M059J (cell line): ENCODE measurements at regions not wholly inside any gene's neighbourhood (a gene's known extent, or its start where the extent isn't known, plus 50 kb on each side); places are given as distances from the start of the nearest gene placed in this dataset.
"Not testable (repeated sequence)": the region's sequence is repeated elsewhere in the genome, so short reads cannot be mapped to it uniquely, and the experiment has no call there.

Source experiments
- DNase-seq: peaks from one replicate; pipeline ENCODE4 v3.0.0-alpha.2; 2012; ENCODE audit warnings: low read depth

DNA sequence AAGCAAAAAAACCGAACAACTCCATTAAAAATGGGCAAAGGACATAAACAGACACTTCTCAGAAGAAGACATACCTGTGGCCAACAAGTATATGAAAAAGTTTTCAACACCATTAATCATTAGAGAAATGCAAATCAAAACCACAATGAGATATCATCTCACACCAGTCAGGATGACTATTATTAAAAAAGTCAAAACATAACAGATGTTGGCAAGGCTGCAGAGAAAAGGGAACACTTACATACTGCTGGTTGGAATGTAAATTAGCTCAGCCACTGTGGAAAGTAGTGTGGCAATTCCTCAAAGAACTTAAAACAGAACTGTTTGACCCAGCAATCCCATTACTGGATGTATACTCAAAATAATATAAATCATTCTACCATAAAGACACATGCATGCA is 436.3 kb downstream of the KLHL13 start:
- DNase-seq = no peak

DNA sequence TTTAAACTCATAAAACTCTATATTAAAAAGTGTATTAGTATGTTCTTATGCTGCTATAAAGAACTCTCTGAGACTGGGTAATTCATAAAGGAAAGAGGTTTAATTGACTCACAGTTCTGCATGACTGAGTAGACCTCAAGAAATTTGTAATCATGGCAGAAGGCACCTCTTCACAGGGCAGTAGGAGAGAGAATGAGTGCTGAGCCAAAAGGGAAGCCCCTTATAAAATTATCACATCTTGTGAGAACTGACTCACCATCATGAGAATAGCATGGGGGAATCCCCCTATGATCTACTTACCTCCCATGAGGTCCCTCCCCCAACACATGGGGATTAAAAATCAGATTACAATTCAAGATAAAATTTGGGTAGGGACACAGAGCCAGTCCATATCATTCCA is 463.2 kb downstream of the KLHL13 start:
- DNase-seq = no peak

DNA sequence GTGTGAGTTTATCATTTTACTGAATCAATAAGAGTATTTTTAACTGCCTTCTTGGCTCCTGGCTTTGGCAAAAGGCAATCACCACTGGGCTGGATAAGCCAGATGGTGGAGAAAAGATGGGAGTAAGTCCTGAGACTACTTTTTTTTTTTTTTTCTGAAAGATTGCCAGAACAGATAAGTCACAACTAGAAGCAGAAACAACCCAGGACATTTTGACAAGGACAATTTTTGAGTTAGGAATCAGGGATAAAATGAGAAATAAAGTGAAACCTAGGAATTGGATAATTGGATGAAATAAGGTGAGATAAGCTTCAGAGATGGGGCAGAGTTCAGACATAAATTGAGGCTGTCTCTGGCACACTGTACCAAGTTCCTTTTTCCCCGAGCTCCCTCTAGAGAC is 471.0 kb downstream of the KLHL13 start:
- DNase-seq = no peak

DNA sequence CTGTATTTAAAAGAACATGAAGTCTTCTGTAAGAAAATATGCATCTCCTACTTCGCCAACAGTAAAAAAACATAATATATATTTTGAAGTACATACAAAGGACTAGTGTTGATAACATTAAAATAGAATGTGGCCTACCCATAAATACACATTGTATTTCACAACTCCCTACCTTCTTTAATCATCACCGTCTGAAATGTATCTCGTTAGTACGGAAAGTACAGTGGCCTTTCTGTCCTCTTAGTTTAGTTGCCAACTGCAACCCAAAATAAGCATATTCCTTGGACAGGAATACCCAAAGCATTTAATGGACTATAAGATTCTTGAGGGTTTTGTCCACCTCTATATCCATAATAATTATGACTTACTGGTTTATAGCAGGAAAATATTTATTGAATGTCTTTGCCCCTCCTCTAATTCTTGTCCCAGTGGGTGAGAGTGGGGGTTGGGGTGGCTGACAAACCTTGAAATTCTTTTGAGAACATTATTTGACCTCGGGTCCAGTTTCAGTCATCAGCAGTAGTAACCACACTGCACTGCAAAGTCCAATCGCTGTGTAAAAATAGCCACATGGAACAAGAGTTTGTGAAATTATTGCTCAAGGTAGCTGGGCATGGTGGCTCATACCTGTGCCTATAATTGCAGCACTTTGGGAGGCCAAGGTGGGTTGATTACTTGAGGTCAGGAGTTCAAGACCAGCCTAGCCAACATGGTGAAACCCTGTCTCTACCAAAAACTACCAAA is 474.5 kb downstream of the KLHL13 start:
- DNase-seq = no peak

DNA sequence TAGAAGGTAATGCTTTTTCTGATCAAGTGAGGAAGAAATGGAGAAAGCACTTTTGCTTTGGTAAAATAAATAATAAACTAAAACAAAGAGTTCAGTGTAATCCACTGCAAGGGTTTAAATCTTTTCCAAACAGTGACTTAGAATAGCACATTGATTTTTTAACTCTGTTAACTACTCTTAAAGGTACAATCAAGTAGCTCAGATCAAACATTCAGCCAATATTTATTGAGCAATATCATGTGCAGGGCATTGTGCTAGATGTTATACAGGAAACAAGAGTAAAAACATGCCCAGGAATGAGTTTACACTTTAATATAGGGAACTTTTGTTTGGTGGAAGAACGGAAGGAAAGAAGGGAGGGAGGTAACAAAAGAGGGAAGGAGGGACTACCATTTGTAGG is 479.8 kb downstream of the KLHL13 start:
- no peak for DNase-seq

DNA sequence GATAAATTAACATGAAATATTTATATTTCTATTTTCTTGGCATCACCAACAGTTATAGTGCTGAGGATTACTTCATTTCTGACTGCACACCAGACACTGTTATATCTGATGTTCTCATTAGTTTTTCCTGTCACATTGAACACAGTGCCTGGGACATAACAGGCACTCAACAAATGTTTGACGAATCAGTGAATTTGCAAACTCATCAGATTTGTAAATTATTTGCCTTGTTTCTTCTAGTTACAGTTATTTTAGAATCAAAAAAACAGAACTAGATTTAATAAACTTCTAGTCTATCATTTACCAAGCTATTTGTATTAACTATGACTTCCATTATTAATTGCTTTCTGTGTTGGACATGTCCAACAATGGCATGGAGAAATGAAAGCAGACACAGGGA is 483.3 kb downstream of the KLHL13 start:
- DNase-seq = no peak

DNA sequence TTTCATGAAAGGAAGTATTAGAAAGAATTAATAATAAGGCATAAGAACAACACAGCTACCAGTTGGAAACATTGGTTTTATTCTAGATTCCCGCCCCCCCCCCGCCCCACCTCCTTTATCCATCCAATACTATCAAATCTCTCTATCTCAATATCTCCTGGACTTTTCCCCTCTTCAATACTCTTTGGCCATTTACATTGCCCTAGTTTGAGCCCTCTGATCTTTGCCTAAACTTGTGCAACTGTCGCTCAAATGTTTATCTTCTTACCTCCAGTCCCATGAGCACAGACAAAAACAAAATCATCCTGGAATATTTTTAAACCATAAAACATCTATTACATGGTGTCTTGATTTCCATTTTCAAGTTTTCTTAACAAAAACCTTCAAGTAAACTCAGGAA is 488.2 kb downstream of the KLHL13 start:
- no peak for DNase-seq

DNA sequence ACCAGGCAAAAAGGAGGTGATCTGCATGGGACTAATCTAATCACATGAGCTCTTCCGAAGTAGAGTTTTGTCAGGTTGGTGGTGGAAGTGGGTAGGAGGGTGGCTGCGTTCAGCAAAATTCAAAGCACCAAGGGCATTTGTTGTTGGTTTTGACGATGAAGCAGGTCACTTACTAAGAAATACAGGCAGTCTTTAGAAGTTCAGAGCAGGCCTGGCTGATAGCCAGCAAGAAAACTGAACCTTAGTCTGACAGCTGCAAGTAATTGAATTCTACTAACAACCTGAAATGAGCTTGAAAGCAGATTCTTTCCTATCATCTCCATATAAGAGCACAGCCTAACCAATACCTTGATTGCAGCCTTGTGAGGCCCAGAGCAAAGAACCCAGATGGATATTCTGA is 505.8 kb downstream of the KLHL13 start:
- DNase-seq = no peak

DNA sequence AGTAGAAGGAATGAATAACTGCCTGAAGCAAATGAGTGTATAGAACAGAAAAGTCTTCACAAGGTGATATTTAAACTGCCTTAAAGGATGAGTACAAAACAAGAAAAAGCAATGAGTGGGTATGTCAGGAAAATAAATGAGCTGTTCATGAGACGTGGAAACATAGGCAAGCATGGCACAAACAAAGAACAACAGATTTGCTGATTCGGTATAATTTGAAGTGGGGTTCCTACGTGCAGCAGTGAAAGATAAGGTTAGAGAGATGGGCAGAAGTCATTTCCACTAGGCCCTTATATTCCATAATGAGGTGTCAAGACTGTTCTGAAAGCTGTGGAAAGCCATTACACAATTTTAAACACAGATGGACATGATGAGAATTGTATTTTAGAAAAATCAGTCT is 506.6 kb downstream of the KLHL13 start:
- no peak for DNase-seq

DNA sequence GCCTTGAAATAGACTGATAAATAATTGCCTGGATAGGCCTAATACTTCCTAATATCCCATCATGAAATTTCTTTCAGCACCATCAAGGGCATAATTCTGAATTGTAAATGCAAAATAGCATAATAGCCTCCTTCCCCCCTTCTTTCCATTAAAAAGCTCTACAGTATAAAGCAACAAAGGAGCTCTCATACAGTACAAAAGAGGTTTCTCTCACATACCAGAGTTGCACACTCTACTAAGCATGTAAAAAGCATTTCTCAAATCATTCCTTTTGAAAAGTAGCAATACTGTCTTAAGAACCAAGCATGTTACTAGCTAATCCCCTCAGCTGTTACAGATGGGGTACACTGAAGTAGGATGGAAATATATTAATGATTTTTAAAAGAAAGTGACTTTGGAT is 509.0 kb downstream of the KLHL13 start:
- DNase-seq = no peak

DNA sequence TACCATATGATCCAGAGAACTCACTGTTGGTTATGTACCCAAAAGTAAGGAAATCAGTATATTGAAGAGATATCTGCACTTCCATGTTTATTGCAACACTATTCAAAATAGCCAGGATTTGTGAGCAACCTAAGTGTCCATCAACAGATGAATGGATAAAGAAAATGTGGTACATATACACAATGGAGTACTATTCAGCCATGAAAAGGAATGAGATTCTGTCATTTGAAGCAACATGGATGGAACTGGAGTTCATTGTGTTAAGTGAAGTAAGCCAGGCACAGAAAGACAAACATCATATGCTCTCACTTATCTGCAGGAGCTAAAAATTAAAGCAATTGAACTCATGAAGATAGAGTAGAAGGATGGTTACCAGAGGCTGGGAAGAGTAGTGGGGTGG is 510.5 kb downstream of the KLHL13 start:
- DNase-seq = not testable (repeated sequence)

DNA sequence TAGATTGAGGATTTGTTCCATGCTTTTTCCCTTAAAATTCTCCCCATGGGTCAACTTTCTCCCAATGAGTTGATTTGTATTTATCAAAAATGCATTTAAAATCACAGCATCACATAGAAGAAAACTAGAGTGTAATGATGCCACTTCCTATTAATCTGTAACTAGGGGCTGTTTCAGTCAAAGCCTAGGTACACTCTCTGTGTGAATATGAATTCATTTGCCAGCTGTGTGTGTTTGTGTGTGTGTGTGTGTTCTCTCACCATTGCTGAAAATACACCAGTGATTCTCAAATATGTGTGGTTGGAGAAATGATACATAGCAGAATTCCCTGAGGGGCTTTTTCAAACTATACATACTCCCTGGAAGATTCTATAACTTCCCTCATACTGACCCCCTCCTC is 546.5 kb downstream of the KLHL13 start:
- DNase-seq = no peak

DNA sequence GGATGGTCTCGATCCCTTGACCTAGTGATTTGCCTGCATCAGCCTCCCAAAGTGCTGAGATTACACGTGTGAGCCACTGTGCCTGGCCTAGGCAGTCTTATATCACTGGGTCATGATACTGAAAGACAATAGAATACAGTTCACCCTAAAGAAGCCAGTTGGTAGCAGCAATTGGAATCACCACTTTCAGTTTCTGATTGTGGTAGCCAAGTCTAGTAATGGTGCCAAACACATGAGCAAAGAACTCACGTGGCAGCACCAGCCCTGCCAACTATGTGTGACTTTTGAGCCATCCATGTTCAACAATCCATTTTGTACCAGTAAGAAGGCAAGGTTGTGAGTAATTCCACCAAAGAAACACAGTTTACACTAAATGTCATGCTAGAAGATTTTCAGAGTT is 548.4 kb downstream of the KLHL13 start:
- DNase-seq = no peak

DNA sequence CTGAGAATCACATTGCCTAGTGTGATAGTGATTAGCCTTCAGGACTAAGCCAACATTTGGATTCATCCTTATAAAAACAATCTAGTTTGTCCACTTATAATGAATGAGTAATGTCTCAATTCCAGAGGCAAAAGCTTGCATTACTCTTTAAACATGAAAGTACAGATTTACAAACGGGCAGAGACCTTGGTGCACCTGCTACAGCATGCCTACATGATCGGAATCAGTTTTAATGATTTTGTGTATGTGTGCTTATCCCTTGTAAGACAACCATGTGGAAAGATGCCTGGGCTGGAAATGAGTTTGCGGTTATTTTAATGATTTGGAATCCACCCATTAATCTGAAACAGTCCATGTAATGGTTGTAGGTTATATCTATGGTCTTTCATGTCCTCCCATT is 572.7 kb downstream of the KLHL13 start:
- no peak for DNase-seq

DNA sequence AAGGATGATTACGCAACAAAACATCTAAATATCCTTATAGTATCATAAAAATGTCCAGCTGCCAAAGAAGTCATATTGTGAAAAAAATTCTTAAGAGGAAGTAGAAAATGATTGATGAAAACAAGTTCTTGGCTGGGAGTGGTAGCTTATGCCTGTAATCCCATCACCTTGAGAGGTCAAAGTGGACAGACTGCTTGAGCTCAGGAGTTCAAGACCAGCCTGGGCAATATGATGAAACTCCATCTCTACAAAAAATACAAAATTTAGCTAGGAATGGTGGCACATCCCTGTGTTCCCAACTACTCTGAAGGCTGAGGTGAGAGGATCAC is 577.6 kb downstream of the KLHL13 start:
- DNase-seq = no peak

DNA sequence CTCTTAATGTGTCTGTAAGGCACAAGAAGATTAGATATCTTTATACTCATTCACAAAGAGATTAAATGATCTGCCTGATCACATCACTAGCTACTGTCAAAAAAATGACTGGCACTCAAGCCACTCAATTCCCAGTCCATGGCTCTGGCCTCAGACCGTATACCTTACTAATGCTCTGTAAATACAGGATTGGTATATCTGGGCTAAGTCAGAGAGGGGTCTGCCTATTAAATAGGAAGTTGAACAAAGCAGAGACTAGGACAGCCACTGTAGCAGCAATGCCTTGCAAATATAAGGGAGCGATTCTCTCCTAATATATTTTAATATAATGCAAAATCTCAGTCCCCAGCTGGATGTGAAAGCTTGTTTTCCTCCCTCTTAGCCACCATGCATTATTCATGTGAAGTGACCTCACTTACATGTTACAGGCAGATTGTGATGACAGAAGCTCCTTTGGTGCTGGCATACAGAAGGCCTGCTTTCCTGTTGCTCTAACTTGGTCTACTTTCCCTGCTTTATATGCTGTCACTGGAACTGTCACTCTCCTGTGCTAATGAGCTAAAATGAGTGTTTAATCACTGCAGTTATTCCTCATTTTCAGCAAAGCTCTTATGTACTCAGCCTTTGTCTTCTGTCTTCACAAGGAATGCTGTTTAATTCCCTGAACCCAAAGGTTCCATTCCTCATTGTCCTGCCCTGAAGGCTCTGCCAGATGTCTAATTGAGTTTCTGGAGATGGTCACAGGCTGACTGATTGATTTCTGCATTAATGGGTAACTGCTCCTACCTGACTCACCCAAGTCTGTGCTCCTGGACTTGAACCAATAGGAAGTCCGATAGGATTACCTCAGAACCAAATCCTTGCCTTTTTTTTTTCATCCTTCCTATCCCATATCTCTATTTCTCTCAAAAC is 578.2 kb downstream of the KLHL13 start:
- DNase-seq = no peak

DNA sequence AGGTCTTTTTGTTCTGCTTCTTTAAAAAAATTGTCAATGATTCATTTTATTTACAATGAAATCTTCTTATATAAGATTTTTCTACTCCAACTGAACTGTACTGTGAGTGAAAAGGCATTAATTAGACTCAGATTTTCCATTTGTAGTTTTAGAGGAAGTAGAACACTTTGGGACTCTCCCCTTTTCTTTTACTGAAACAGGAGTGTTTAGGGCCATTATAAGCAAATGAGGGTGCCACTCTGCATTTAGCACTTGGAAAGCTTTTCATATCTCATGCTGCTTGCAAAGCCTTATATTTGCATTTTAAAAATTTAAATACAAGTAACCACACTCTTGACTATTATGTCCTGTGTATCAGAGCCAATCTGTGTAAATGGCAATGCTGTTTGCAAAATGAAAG is 584.3 kb downstream of the KLHL13 start:
- DNase-seq = no peak

DNA sequence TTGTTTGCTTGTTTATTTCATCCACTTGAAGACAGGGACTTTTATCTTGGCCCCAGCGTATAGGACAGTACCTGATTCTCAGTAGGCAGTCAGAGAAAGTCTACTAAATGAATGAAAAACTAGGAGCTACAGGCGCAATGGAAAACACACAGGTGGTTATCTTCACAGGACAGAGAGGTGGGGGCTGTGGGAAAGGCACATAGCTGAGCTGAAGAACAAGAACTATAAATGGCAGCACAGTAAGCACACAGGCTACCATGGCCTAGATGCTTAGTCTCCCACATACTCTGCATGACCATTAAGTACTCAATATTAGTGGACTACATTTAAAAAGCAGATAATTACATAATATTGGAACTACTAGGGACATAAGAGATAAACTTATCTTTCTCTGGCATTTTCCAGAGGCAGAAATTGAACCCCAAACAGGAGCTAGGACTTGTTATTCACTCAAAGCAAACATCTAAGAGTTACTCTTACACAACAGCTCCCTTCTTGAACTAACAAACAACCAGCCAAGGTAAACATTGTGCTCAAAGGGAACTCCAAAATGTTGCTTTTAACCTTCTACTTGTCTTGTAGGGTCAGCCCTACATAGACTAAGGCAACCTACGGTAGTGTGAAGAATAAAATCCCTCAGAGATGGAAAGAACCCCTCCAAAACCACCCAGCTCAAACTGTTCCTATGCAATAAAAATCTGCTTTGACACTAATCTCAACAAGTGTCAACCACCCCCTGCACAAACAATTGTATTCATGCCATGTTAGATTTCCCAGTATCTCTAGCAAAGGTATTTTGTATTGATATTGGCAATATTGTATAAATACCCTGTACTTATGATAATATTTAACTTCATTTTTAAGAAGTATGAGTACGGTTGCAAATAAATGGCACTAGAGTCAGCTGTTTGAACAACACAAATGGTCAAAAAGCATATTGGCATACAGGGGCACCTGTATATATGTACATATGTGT is 593.6 kb downstream of the KLHL13 start:
- no peak for DNase-seq

DNA sequence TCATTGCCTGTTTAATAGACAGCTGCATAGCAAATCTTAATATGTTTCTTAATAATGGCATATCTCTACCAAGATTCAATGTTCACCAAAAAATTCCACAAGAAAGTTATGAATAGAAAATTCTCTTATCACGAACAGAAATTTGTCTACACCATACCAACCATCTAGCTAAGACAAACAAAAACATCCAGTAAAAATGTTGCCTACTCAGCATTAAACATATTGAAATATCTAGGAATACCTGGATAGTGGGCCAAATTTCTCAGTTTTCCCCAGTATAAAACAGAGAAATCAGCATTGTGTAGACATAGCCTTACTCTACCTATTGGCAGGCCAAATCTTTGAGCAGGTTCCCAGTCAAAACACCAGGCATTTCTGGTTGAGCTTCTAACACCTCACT is 598.6 kb downstream of the KLHL13 start:
- DNase-seq = no peak

DNA sequence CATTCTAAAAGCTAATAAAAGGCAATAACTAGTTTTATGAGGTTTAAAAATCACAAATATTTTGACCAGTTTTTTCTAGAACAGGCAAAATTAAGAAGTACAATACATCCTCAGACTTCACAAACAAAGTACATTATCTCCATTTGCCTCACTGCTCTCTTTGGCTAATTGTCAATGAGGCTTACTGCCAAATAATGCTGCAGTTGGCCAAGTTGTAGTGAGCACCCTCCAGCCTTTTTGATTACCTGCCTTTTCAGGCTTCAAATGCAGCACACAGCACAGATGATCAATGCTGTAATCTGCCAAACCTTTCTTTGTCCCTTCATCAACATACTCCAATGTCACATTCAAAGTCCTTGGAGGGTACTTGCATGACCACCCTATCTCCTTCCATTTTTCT is 605.2 kb downstream of the KLHL13 start:
- no peak for DNase-seq

DNA sequence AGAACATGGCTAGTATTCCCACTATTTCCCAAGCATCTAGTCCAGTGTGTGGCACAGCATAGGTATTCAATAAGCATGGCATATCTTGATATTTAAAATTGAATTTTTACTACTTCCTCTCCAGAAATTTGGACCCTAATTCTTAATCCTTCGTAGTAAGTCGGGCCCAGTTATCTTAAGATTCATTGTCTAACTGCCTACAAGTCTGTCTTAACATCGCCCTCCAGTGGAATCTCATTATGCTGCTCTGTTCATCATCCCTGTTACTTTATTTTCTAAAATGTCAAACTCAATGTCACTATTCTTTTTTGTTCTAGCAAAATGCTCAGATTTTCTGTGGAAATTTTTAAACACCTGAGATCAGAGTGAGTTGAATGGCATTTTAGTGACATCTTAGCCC is 606.2 kb downstream of the KLHL13 start:
- no peak for DNase-seq

DNA sequence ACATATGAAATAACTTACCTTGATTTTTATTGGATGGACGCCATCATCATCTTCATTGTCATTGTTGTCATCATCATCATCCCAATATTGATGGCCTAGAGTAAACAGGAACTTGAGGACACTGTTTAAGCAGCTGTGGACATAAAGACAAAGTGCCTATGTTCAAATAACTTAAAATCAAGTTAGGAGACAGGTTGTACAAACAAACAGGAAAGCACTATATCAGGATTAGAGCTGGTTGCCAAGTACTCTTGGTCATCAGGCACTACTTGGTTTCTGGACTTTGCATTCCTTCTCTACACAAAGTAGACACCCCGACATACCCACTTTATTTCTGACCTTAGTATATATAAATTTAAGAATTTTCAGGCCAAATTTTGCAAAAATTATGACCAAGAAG is 608.6 kb downstream of the KLHL13 start:
- DNase-seq = no peak
